ENCODE measurements at regions not wholly inside any gene's neighbourhood (a gene's known extent, or its start where the extent isn't known, plus 50 kb on each side); places are given as distances from the start of the nearest gene placed in this dataset.
"Not testable (repeated sequence)": the region's sequence is repeated elsewhere in the genome, so short reads cannot be mapped to it uniquely, and the experiment has no call there.

- DNase-seq (ENCODE audit: low read depth, low spot score) = no peak
These were observed 215.9 kb downstream of the RNF152 start for GRCh38 chr18:61676773-61677434.

- DNase-seq (ENCODE audit: low read depth, low spot score) = no peak
These were observed 223.5 kb downstream of the RNF152 start for GRCh38 chr18:61669320-61669719.

- DNase-seq (ENCODE audit: low read depth, low spot score) = no peak
These were observed 225.8 kb downstream of the RNF152 start for GRCh38 chr18:61666876-61667590.

GRCh38 chr18:61664419-61665084, 228.3 kb downstream of the RNF152 start:
- no peak for DNase-seq (ENCODE audit: low read depth, low spot score)

- no peak for DNase-seq (ENCODE audit: low read depth, low spot score)
These were observed 230.1 kb downstream of the RNF152 start for GRCh38 chr18:61662726-61663125.

GRCh38 chr18:61658431-61658830, 234.4 kb downstream of the RNF152 start:
- no peak for DNase-seq (ENCODE audit: low read depth, low spot score)

GRCh38 chr18:61657066-61657732, 235.6 kb downstream of the RNF152 start:
- DNase-seq (ENCODE audit: low read depth, low spot score) = no peak

GRCh38 chr18:61655630-61656029, 237.2 kb downstream of the RNF152 start:
- no peak for DNase-seq (ENCODE audit: low read depth, low spot score)

- DNase-seq (ENCODE audit: low read depth, low spot score) = no peak
These were observed 238.8 kb downstream of the RNF152 start for GRCh38 chr18:61653823-61654551.

GRCh38 chr18:61651880-61652268, 240.9 kb downstream of the RNF152 start:
- no peak for DNase-seq (ENCODE audit: low read depth, low spot score)

- no peak for DNase-seq (ENCODE audit: low read depth, low spot score)
These were observed 241.5 kb downstream of the RNF152 start for GRCh38 chr18:61651145-61651879.

- DNase-seq (ENCODE audit: low read depth, low spot score) = no peak
These were observed 248.7 kb downstream of the RNF152 start for GRCh38 chr18:61643884-61644647.

- DNase-seq (ENCODE audit: low read depth, low spot score) = no peak
These were observed 252.9 kb downstream of the RNF152 start for GRCh38 chr18:61639886-61640285.

- DNase-seq (ENCODE audit: low read depth, low spot score) = no peak
These were observed 254.8 kb downstream of the RNF152 start for GRCh38 chr18:61637905-61638595.

- no peak for DNase-seq (ENCODE audit: low read depth, low spot score)
These were observed 255.5 kb downstream of the RNF152 start for GRCh38 chr18:61637319-61637718.

- no peak for DNase-seq (ENCODE audit: low read depth, low spot score)
These were observed 256.8 kb downstream of the RNF152 start for GRCh38 chr18:61635901-61636528.

GRCh38 chr18:61628085-61628484, 264.7 kb downstream of the RNF152 start:
- DNase-seq (ENCODE audit: low read depth, low spot score) = no peak

- DNase-seq (ENCODE audit: low read depth, low spot score) = not testable (repeated sequence)
These were observed 268.2 kb downstream of the RNF152 start for GRCh38 chr18:61624631-61625030.

GRCh38 chr18:61619783-61620182, 273.0 kb downstream of the RNF152 start:
- no peak for DNase-seq (ENCODE audit: low read depth, low spot score)
